ENCODE measurements at regions not wholly inside any gene's neighbourhood (a gene's known extent, or its start where the extent isn't known, plus 50 kb on each side); places are given as distances from the start of the nearest gene placed in this dataset.

- FAIRE-seq (no peak), DNase-seq (ENCODE audit: insufficient read length, low spot score) (no peak)
- TF ChIP-seq CTCF (IDR thresholded peaks at IDR 0.05; ENCODE audit: insufficient read depth, missing control alignments), result no peak
Observed at GRCh38 chr22:49112661-49113626, 714.7 kb downstream of the BRD1 start.

GRCh38 chr22:49112176-49112575, 715.5 kb downstream of the BRD1 start:
- no peak for FAIRE-seq
- TF ChIP-seq CTCF (IDR thresholded peaks at IDR 0.05; ENCODE audit: insufficient read depth, missing control alignments), result no peak
- no peak for DNase-seq (ENCODE audit: insufficient read length, low spot score)

- DNase-seq (ENCODE audit: insufficient read length, low spot score), result no peak
- no peak for FAIRE-seq
- no peak for TF ChIP-seq CTCF (IDR thresholded peaks at IDR 0.05; ENCODE audit: insufficient read depth, missing control alignments)
Observed at GRCh38 chr22:49111085-49111484, 716.6 kb downstream of the BRD1 start.

- no peak for TF ChIP-seq CTCF (IDR thresholded peaks at IDR 0.05; ENCODE audit: insufficient read depth, missing control alignments)
- no peak for FAIRE-seq
- no peak for DNase-seq (ENCODE audit: insufficient read length, low spot score)
Observed at GRCh38 chr22:49108636-49109315, 718.9 kb downstream of the BRD1 start.

GRCh38 chr22:49107961-49108530, 719.6 kb downstream of the BRD1 start:
- DNase-seq (ENCODE audit: insufficient read length, low spot score), result no peak
- no peak for FAIRE-seq
- TF ChIP-seq CTCF (IDR thresholded peaks at IDR 0.05; ENCODE audit: insufficient read depth, missing control alignments), result no peak

- no peak for TF ChIP-seq CTCF (IDR thresholded peaks at IDR 0.05; ENCODE audit: insufficient read depth, missing control alignments)
- DNase-seq (ENCODE audit: insufficient read length, low spot score) (no peak), FAIRE-seq (no peak)
Observed at GRCh38 chr22:49107561-49107960, 720.1 kb downstream of the BRD1 start.

All from D721Med (cell line).